MCF 10A (cell line): ENCODE measurements at regions not wholly inside any gene's neighbourhood (a gene's known extent, or its start where the extent isn't known, plus 50 kb on each side); places are given as distances from the start of the nearest gene placed in this dataset.

ENCODE experiments used
- BruUV-seq: library from RNA; stranded (reverse); fragments of 400-500 nt; replicated peaks from 2 replicates; lab custom pipeline; 2021; lab: Mats Ljungman, UMichigan
- CTCF ChIA-PET: fragments of 300-600 bp; sonication (Branson Sonifier 250); formaldehyde crosslinking; extraction: SDS; loops from one replicate; lab custom pipeline; 2021; ENCODE audit warnings: antibody characterized with exemption, inconsistent platforms; lab: Yijun Ruan, JAX
- POLR2A ChIA-PET: fragments of 300-600, 350-650 bp; sonication (Branson Sonifier 250); formaldehyde crosslinking; extraction: SDS; loops from one replicate; lab custom pipeline; 2020; ENCODE audit warnings: antibody characterized with exemption, inconsistent platforms; lab: Yijun Ruan, JAX
- DNase-seq: peaks from one replicate; pipeline ENCODE4 v3.0.0-alpha.2; 2018; ENCODE audit not compliant: unreplicated experiment
- H3K27ac Mint-ChIP-seq: one replicate; pipeline ENCODE4 v1.8.0; 2022; ENCODE audit warnings: mild to moderate bottlenecking, low read depth, mixed read lengths; ENCODE audit not compliant: unreplicated experiment
- H3K27me3 Mint-ChIP-seq: one replicate; pipeline ENCODE4 v1.8.0; 2022; ENCODE audit warnings: mixed read lengths; ENCODE audit not compliant: insufficient read depth, unreplicated experiment
- H3K36me3 Mint-ChIP-seq: one replicate; pipeline ENCODE4 v1.8.0; 2022; ENCODE audit warnings: mild to moderate bottlenecking, moderate library complexity, mixed read lengths; ENCODE audit not compliant: insufficient read depth, unreplicated experiment
- H3K4me1 Mint-ChIP-seq: one replicate; pipeline ENCODE4 v1.8.0; 2022; ENCODE audit warnings: mixed read lengths; ENCODE audit not compliant: insufficient read depth, unreplicated experiment
- H3K4me3 Mint-ChIP-seq: one replicate; pipeline ENCODE4 v1.8.0; 2022; ENCODE audit warnings: mild to moderate bottlenecking, moderate library complexity, mixed read lengths; ENCODE audit not compliant: unreplicated experiment
- H3K9me3 Mint-ChIP-seq: one replicate; pipeline ENCODE4 v1.8.0; 2022; ENCODE audit warnings: mixed read lengths; ENCODE audit not compliant: unreplicated experiment
- CTCF ChIP-seq: fragments of 200-600 bp; IDR thresholded peaks from one replicate; pipeline ENCODE4 v1.8.0; 2022; ENCODE audit warnings: antibody characterized with exemption, mild to moderate bottlenecking; ENCODE audit not compliant: unreplicated experiment
- intact Hi-C: fragments of 100-400 bp; cut with micrococcal nuclease; formaldehyde crosslinking; loops from 2 replicates; pipeline ENCODE4 v1.14.1; 2022

- no TSS peak for BruUV-seq
- ChIA-PET CTCF (interaction anchor here (0.6 to 1.0 kb wide), 4 partner anchors 63 to 497 kb away, joined by 3 to 5 read pairs (median 3); no protein-coding TSS in a partner anchor), POLR2A (no interaction called here)
- Mint-ChIP-seq H3K27me3 (peaks cover 73% of the 10 kb centered on the region), H3K36me3 (no peaks in the 10 kb centered on the region), H3K9me3 (no peaks in the 10 kb centered on the region), H3K4me1 (no peaks in the 10 kb centered on the region), H3K27ac (no peak overlapping the region), H3K4me3 (no peak overlapping the region)
- intact Hi-C loops = no loop called here
- no peak for DNase-seq
- no peak for TF ChIP-seq CTCF
Measured at GRCh38 chr2:176832086-176832485, 380.5 kb upstream of the HNRNPA3 start.

GRCh38 chr2:176833671-176834070, 378.9 kb upstream of the HNRNPA3 start:
- no peak overlapping the region for H3K4me3 Mint-ChIP-seq
- ChIA-PET CTCF (no interaction called here), POLR2A (interaction anchor here (0.6 kb wide), 1 partner anchor 9 kb away, joined by 5 read pairs; no protein-coding TSS in a partner anchor)
- H3K9me3 Mint-ChIP-seq = no peaks in the 10 kb centered on the region
- no peak overlapping the region for H3K27ac Mint-ChIP-seq
- H3K36me3 Mint-ChIP-seq = no peaks in the 10 kb centered on the region
- no peak for TF ChIP-seq CTCF
- BruUV-seq = no TSS peak
- intact Hi-C loops = no loop called here
- H3K27me3 Mint-ChIP-seq = peaks cover 63% of the 10 kb centered on the region
- H3K4me1 Mint-ChIP-seq = no peaks in the 10 kb centered on the region
- no peak for DNase-seq

GRCh38 chr2:176834226-176834625, 378.4 kb upstream of the HNRNPA3 start:
- POLR2A ChIA-PET = interaction anchor here (0.6 kb wide), 1 partner anchor 9 kb away, joined by 5 read pairs; no protein-coding TSS in a partner anchor
- intact Hi-C loops = no loop called here
- no peak for TF ChIP-seq CTCF
- Mint-ChIP-seq H3K27ac (no peak overlapping the region), H3K36me3 (no peaks in the 10 kb centered on the region), H3K4me1 (no peaks in the 10 kb centered on the region), H3K27me3 (peaks cover 58% of the 10 kb centered on the region), H3K9me3 (no peaks in the 10 kb centered on the region), H3K4me3 (no peak overlapping the region)
- CTCF ChIA-PET = no interaction called here
- DNase-seq = no peak
- BruUV-seq = no TSS peak

- no peak for TF ChIP-seq CTCF
- H3K4me1 Mint-ChIP-seq = no peaks in the 10 kb centered on the region
- no peak overlapping the region for H3K4me3 Mint-ChIP-seq
- H3K27ac Mint-ChIP-seq = no peak overlapping the region
- no peak for DNase-seq
- no peaks in the 10 kb centered on the region for H3K9me3 Mint-ChIP-seq
- CTCF ChIA-PET = interaction anchor here (0.7 to 1.2 kb wide), 2 partner anchors 29 to 1430 kb away, joined by 3 to 5 read pairs; no protein-coding TSS in a partner anchor
- no TSS peak for BruUV-seq
- intact Hi-C loops = no loop called here
- H3K36me3 Mint-ChIP-seq = no peaks in the 10 kb centered on the region
- no peaks in the 10 kb centered on the region for H3K27me3 Mint-ChIP-seq
- POLR2A ChIA-PET = interaction anchor here (0.6 kb wide), 1 partner anchor 9 kb away, joined by 5 read pairs; no protein-coding TSS in a partner anchor
Measured at GRCh38 chr2:176843208-176843607, 369.4 kb upstream of the HNRNPA3 start.
